GM23338 (cell line): ENCODE measurements at regions not wholly inside any gene's neighbourhood (a gene's known extent, or its start where the extent isn't known, plus 50 kb on each side); places are given as distances from the start of the nearest gene placed in this dataset.

ENCODE experiments used
- CREB1 ChIP-seq: fragments of 250-450 bp; sonication (Bioruptor Pico); IDR thresholded peaks from 2 replicates; pipeline ENCODE4 v1.5.0; 2020; ENCODE audit warnings: low read depth, mild to moderate bottlenecking, moderate library complexity
- CTCF ChIP-seq, 2 experiments: fragments of 200-600 bp in 1 of 2; sonication (generic) in 1 of 2; conservative IDR thresholded peaks; 2 replicates each; pipeline versions ENCODE4 v1.5.1 to v1.6.1; 2016 to 2017; ENCODE audit warnings: antibody characterized with exemption in 2 of 2, low read depth in 2 of 2, mild to moderate bottlenecking in 2 of 2, moderate library complexity in 1 of 2
- ETS1 ChIP-seq: IDR thresholded peaks from 2 replicates; pipeline ENCODE4 v1.6.1; 2016; ENCODE audit warnings: antibody characterized with exemption
- EZH2 ChIP-seq: fragments of 200-600 bp; sonication (generic); IDR thresholded peaks from one replicate; pipeline ENCODE4 v1.8.0; 2017; ENCODE audit warnings: antibody characterized with exemption, mild to moderate bottlenecking, low read depth; ENCODE audit not compliant: unreplicated experiment
- EZH2phosphoT487 ChIP-seq: fragments of 200-600 bp; sonication (generic); IDR thresholded peaks from one replicate; pipeline ENCODE4 v1.8.1; 2018; ENCODE audit warnings: antibody characterized with exemption; ENCODE audit not compliant: unreplicated experiment
- NANOG ChIP-seq: IDR thresholded peaks from 2 replicates; pipeline ENCODE4 v1.6.1; 2016; ENCODE audit warnings: antibody characterized with exemption, borderline replicate concordance
- POLR2AphosphoS5 ChIP-seq: IDR thresholded peaks from 2 replicates; pipeline ENCODE4 v1.6.1; 2016; ENCODE audit warnings: antibody characterized with exemption, low read depth
- REST ChIP-seq: IDR thresholded peaks from one replicate; pipeline ENCODE4 v1.6.1; 2018; ENCODE audit warnings: antibody characterized with exemption; ENCODE audit not compliant: unreplicated experiment
- STAT1 ChIP-seq: IDR thresholded peaks from one replicate; pipeline ENCODE4 v1.6.1; 2016; ENCODE audit warnings: antibody characterized with exemption; ENCODE audit not compliant: unreplicated experiment
- ZNF114 ChIP-seq: fragments of 250-450 bp; sonication (Bioruptor Pico); IDR thresholded peaks from 2 replicates; pipeline ENCODE4 v1.5.0; 2020; ENCODE audit warnings: mild to moderate bottlenecking, moderate library complexity

GRCh38 chr7:1314021-1314907, 81.6 kb downstream of the UNCX start:
- TF ChIP-seq POLR2AphosphoS5 = no peak
- no peak for TF ChIP-seq CTCF (conservative IDR thresholded peaks at IDR 0.05; ENCODE audit: low read depth in 2 of 2)
- no peak for TF ChIP-seq EZH2
- TF ChIP-seq REST = no peak
- no peak for TF ChIP-seq ZNF114 (CRISPR knock-in tag)
- no peak for TF ChIP-seq STAT1
- TF ChIP-seq CREB1 (CRISPR knock-in tag) = no peak
- TF ChIP-seq EZH2phosphoT487 = no peak
- TF ChIP-seq ETS1 = no peak
- no peak for TF ChIP-seq NANOG
